B cell (primary cell): ENCODE measurements at regions not wholly inside any gene's neighbourhood (a gene's known extent, or its start where the extent isn't known, plus 50 kb on each side); places are given as distances from the start of the nearest gene placed in this dataset.

Source experiments
- ATAC-seq: fragments of 200-7000 bp; cut with Tn5 transposase; one replicate; pipeline ENCODE4 v1.10.0; 2021; ENCODE audit warnings: low read depth, mild to moderate bottlenecking, moderate number of reproducible peaks, moderate library complexity
- CTCF ChIA-PET: fragments of 350-600 bp; sonication (Branson Sonifier 250); formaldehyde crosslinking; loops from one replicate; lab custom pipeline; 2021; ENCODE audit warnings: antibody characterized with exemption, inconsistent platforms; lab: Charles Lee
- POLR2A ChIA-PET: fragments of 350-600 bp; sonication (Branson Sonifier 250); formaldehyde crosslinking; loops from one replicate; lab custom pipeline; 2021; ENCODE audit warnings: antibody characterized with exemption; lab: Charles Lee
- DNase-seq: peaks from one replicate; pipeline ENCODE4 v3.0.0; 2013
- H2AFZ ChIP-seq: 2 replicates; pipeline ENCODE4 v1.6.1; 2012; ENCODE audit warnings: mild to moderate bottlenecking, low read depth, low read length; ENCODE audit not compliant: insufficient read depth, poor library complexity, severe bottlenecking
- H3K27ac ChIP-seq, 2 donors: 1 replicate in 1 of 2; 2 replicates in 1 of 2; pipeline ENCODE4 v1.5.1; 2012 to 2013; ENCODE audit warnings: low read length in 2 of 2, mild to moderate bottlenecking in 2 of 2, moderate library complexity in 1 of 2
- H3K27me3 ChIP-seq, 4 experiments: fragments of 200-600 bp in 1 of 4; sonication (generic) in 1 of 4; replicated peaks in 1 of 4; 1 replicate in 2 of 4; 2 replicates in 2 of 4; pipeline versions ENCODE4 v1.6.1 to v1.7.0; 2013 to 2016; ENCODE audit warnings: low read length in 3 of 4, mild to moderate bottlenecking in 2 of 4, mixed read lengths in 1 of 4, moderate library complexity in 1 of 4; ENCODE audit not compliant: insufficient read depth in 4 of 4, control insufficient read depth in 3 of 4; ENCODE audit errors: control extremely low read depth in 1 of 4
- H3K36me3 ChIP-seq, 2 experiments: replicated peaks in 1 of 2; 1 replicate in 1 of 2; 2 replicates in 1 of 2; pipeline versions ENCODE4 v1.6.1 to v1.7.1; 2013; ENCODE audit warnings: low read length in 1 of 2; ENCODE audit not compliant: insufficient read depth in 2 of 2, control insufficient read depth in 1 of 2; ENCODE audit errors: control extremely low read depth in 1 of 2, extremely low read depth in 1 of 2
- H3K4me1 ChIP-seq, 2 donors: fragments of 200-600 bp in 1 of 2; sonication (generic) in 1 of 2; 1 replicate in 1 of 2; 2 replicates in 1 of 2; pipeline versions ENCODE4 v1.5.1 to v1.6.1; 2013 to 2017; ENCODE audit warnings: low read length in 2 of 2; ENCODE audit not compliant: control insufficient read depth in 2 of 2, insufficient read depth in 2 of 2
- H3K4me2 ChIP-seq: replicated peaks from 2 replicates; pipeline ENCODE3; 2012; ENCODE audit warnings: mild to moderate bottlenecking, low read depth, low read length; ENCODE audit not compliant: poor library complexity, severe bottlenecking
- H3K4me3 ChIP-seq, 5 experiments: fragments of 200-600 bp in 1 of 5; sonication (generic) in 1 of 5; 1 replicate in 3 of 5; 2 replicates in 2 of 5; pipeline versions ENCODE4 v1.5.1 to v1.7.0; 2011 to 2016; ENCODE audit warnings: low read length in 4 of 5, mild to moderate bottlenecking in 4 of 5, low read depth in 2 of 5, control low read depth in 1 of 5, moderate library complexity in 1 of 5; ENCODE audit not compliant: insufficient read depth in 1 of 5; ENCODE audit errors: control extremely low read depth in 1 of 5, extremely low read depth in 1 of 5
- H3K79me2 ChIP-seq: fragments of 200-600 bp; sonication (generic); one replicate; pipeline ENCODE4 v1.6.0; 2016; ENCODE audit warnings: low read length; ENCODE audit not compliant: control insufficient read depth, insufficient read depth
- H3K9ac ChIP-seq: fragments of 200-600 bp; sonication (generic); 2 replicates; pipeline ENCODE4 v1.6.1; 2017; ENCODE audit warnings: mild to moderate bottlenecking, low read length, moderate library complexity
- H3K9me3 ChIP-seq, 3 donors: one replicate each; pipeline versions ENCODE4 v1.6.1 to v1.7.1; 2013; ENCODE audit warnings: low read length in 2 of 3; ENCODE audit not compliant: control insufficient read depth in 2 of 3, insufficient read depth in 1 of 3; ENCODE audit errors: control extremely low read depth in 1 of 3
- H4K20me1 ChIP-seq: 2 replicates; pipeline ENCODE4 v1.6.0; 2012; ENCODE audit warnings: mild to moderate bottlenecking, low read length; ENCODE audit not compliant: insufficient read depth, control insufficient read depth, poor library complexity, severe bottlenecking
- H3K27ac Mint-ChIP-seq: one replicate; pipeline ENCODE4 v1.8.0; 2021; ENCODE audit warnings: mixed read lengths
- H3K27me3 Mint-ChIP-seq: one replicate; pipeline ENCODE4 v1.8.0; 2021; ENCODE audit warnings: mixed read lengths
- H3K4me1 Mint-ChIP-seq: one replicate; pipeline ENCODE4 v1.8.0; 2021; ENCODE audit warnings: mixed read lengths
- H3K4me3 Mint-ChIP-seq: one replicate; pipeline ENCODE4 v1.8.0; 2021; ENCODE audit warnings: mixed read lengths
- H3K9me3 Mint-ChIP-seq: one replicate; pipeline ENCODE4 v1.8.0; 2022; ENCODE audit warnings: mixed read lengths; ENCODE audit not compliant: insufficient read depth
- EZH2 ChIP-seq: IDR thresholded peaks from 2 replicates; pipeline ENCODE4 v1.6.1; 2012; ENCODE audit warnings: borderline replicate concordance, low read depth, mild to moderate bottlenecking, moderate library complexity, low read length; ENCODE audit not compliant: insufficient read depth, poor library complexity, severe bottlenecking
- WGBS: methylation state at CpG from one replicate; pipeline ENCODE4 v1.1.5; 2013; ENCODE audit warnings: missing lambda C conversion rate; ENCODE audit not compliant: insufficient coverage; 5-methylcytosine and 5-hydroxymethylcytosine counted together
- intact Hi-C: fragments of 100-400 bp; cut with micrococcal nuclease; formaldehyde crosslinking; loops from one replicate; pipeline ENCODE4 v1.10.0; 2022
- TF ChIP-seq, protein P1 (sequence below): fragments of 200-600 bp; IDR thresholded peaks from one replicate; pipeline ENCODE4 v1.8.0; 2022; ENCODE audit warnings: antibody characterized with exemption, mild to moderate bottlenecking

DNA sequence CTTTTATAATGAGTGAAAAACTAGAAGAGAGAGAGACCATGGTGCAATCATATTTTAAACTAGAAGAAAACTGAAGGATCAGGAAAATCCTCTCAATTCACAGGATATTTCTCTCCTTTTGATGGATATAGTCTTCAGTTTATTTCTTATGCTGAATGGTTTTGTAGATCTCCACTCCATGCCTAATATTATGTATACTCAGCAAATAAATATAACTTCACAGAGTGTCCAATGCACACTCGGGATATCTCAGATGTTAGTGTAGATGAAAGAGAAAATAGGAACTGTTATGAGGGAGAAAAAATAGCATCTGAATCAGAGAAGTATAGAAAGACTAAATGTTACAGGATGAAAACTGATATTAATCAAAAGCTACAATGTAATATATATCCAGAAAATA lies 1324.5 kb upstream of the PIK3C3 start:
- DNase-seq (no peak), ATAC-seq (no peak)
- intact Hi-C loops: no loop called here
- H3K27ac ChIP-seq: no peak overlapping the region
- H3K4me3 Mint-ChIP-seq: no peak overlapping the region
- no peak overlapping the region for H3K4me2 ChIP-seq
- H3K79me2 ChIP-seq: no peaks in the 10 kb centered on the region
- H3K4me1 Mint-ChIP-seq: no peaks in the 10 kb centered on the region
- H3K27me3 ChIP-seq: no peaks in the 10 kb centered on the region
- H3K9ac ChIP-seq: no peak overlapping the region
- no peaks in the 10 kb centered on the region for H3K4me1 ChIP-seq
- no peak overlapping the region for H3K4me3 ChIP-seq
- ChIA-PET CTCF (no interaction called here), POLR2A (no interaction called here)
- peaks cover 0 to 1% (median 0%) of the 10 kb centered on the region in 3 donors for H3K9me3 ChIP-seq
- no peaks in the 10 kb centered on the region for H3K27me3 Mint-ChIP-seq
- H4K20me1 ChIP-seq: no peaks in the 10 kb centered on the region
- H3K27ac Mint-ChIP-seq: no peak overlapping the region
- no peaks in the 10 kb centered on the region for H3K36me3 ChIP-seq
- no CpG with 5 or more reads among the region's 1 CpG for WGBS
- H3K9me3 Mint-ChIP-seq: no peaks in the 10 kb centered on the region
- TF ChIP-seq, protein P1, sequence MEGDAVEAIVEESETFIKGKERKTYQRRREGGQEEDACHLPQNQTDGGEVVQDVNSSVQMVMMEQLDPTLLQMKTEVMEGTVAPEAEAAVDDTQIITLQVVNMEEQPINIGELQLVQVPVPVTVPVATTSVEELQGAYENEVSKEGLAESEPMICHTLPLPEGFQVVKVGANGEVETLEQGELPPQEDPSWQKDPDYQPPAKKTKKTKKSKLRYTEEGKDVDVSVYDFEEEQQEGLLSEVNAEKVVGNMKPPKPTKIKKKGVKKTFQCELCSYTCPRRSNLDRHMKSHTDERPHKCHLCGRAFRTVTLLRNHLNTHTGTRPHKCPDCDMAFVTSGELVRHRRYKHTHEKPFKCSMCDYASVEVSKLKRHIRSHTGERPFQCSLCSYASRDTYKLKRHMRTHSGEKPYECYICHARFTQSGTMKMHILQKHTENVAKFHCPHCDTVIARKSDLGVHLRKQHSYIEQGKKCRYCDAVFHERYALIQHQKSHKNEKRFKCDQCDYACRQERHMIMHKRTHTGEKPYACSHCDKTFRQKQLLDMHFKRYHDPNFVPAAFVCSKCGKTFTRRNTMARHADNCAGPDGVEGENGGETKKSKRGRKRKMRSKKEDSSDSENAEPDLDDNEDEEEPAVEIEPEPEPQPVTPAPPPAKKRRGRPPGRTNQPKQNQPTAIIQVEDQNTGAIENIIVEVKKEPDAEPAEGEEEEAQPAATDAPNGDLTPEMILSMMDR: no peak
- TF ChIP-seq EZH2: no peak
- no peak overlapping the region for H2AFZ ChIP-seq

DNA sequence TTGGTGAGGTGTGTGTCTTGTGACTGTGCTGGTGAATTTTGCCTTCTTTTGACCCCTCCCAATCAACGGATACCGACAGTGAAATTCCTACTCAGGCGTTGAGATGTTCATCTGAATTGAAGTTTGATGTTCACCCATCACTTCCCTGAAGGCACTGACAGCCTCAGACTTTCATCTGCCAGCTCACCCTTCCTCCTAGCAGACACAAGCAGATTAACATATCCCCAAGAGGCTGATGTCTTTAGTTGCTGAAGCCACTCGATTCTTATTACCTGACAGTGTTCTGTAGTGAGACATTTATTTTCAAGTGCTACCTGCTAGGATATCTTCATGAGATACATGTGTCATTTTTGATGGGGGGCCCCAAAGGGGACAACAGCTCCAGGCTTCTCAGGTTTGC lies 1330.1 kb upstream of the PIK3C3 start:
- no peaks in the 10 kb centered on the region for H3K27me3 Mint-ChIP-seq
- no peaks in the 10 kb centered on the region for H4K20me1 ChIP-seq
- ATAC-seq (no peak), DNase-seq (no peak)
- H3K9me3 Mint-ChIP-seq: no peaks in the 10 kb centered on the region
- intact Hi-C loops: no loop called here
- WGBS: 69% methylated on average over 3 of the region's 4 CpGs
- H3K4me1 ChIP-seq: no peaks in the 10 kb centered on the region
- no peak overlapping the region for H3K9ac ChIP-seq
- ChIA-PET POLR2A (no interaction called here), CTCF (no interaction called here)
- H3K4me2 ChIP-seq: no peak overlapping the region
- no peak overlapping the region for H3K4me3 Mint-ChIP-seq
- H3K9me3 ChIP-seq: no peaks in the 10 kb centered on the region
- H3K27me3 ChIP-seq: no peaks in the 10 kb centered on the region
- H3K36me3 ChIP-seq: no peaks in the 10 kb centered on the region
- no peak overlapping the region for H2AFZ ChIP-seq
- no peak overlapping the region for H3K27ac ChIP-seq
- no peak overlapping the region for H3K4me3 ChIP-seq
- H3K27ac Mint-ChIP-seq: no peak overlapping the region
- no peaks in the 10 kb centered on the region for H3K4me1 Mint-ChIP-seq
- H3K79me2 ChIP-seq: no peaks in the 10 kb centered on the region
- TF ChIP-seq EZH2: no peak
- TF ChIP-seq, protein P1: no peak
